Adrenal gland (tissue), 9 donors: ENCODE measurements at regions not wholly inside any gene's neighbourhood (a gene's known extent, or its start where the extent isn't known, plus 50 kb on each side); places are given as distances from the start of the nearest gene placed in this dataset.

ENCODE experiments used
- DNase-seq, 7 donors: peaks; one replicate each; pipeline ENCODE4 v3.0.0-alpha.2; 2019 to 2020
- H3K27ac ChIP-seq, 5 donors: fragments of 200-600 bp; sonication (generic) in 4 of 5; 1 replicate in 3 of 5; 2 replicates in 2 of 5; pipeline versions ENCODE4 v1.5.1 to v1.8.0; 2016 to 2020; ENCODE audit warnings: mild to moderate bottlenecking in 1 of 5
- H3K27me3 ChIP-seq: fragments of 200-600 bp; 2 replicates; pipeline ENCODE4 v1.8.0; 2021
- H3K36me3 ChIP-seq, 2 donors: fragments of 200-600 bp; replicated peaks in 1 of 2; 1 replicate in 1 of 2; 2 replicates in 1 of 2; pipeline versions ENCODE4 v1.5.1 to v1.8.0; 2018 to 2022
- H3K4me1 ChIP-seq, 2 donors: fragments of 200-600 bp; replicated peaks in 1 of 2; 1 replicate in 1 of 2; 2 replicates in 1 of 2; pipeline versions ENCODE4 v1.5.1 to v1.8.0; 2018 to 2021
- H3K4me3 ChIP-seq, 4 donors: fragments of 200-600 bp; sonication (generic) in 3 of 4; one replicate each; pipeline ENCODE4 v1.5.1; 2016 to 2018
- H3K9me3 ChIP-seq, 3 donors: fragments of 200-600 bp; sonication (generic) in 1 of 3; replicated peaks in 1 of 3; 1 replicate in 2 of 3; 2 replicates in 1 of 3; pipeline versions ENCODE4 v1.5.1 to v1.8.0; 2016 to 2021
- POLR2A ChIP-seq, 2 donors: fragments of 450-650 bp; IDR thresholded peaks; one replicate each; pipeline ENCODE4 v1.6.1; 2017; ENCODE audit warnings: antibody characterized with exemption in 2 of 2, mild to moderate bottlenecking in 2 of 2, moderate library complexity in 1 of 2
- WGBS, 4 donors: extraction: QIAGEN DNeasy Blood & Tissue Kit in 2 of 4; methylation state at CpG; one replicate each; pipeline versions ENCODE4 v1.1.5 to v1.1.7; 2013 to 2017; 5-methylcytosine and 5-hydroxymethylcytosine counted together
- intact Hi-C, 2 donors: fragments of 100-400 bp; cut with DNase I; formaldehyde crosslinking; loops; one replicate each; pipeline versions ENCODE4 v1.14.1 to v1.15.0; 2022 to 2023
- TF ChIP-seq, protein P1 (sequence below), 6 experiments: fragments of 450-650 bp in 4 of 6; fragments of 200-600 bp in 2 of 6; sonication (generic) in 1 of 6; IDR thresholded peaks; 1 replicate in 5 of 6; 2 replicates in 1 of 6; pipeline versions ENCODE4 v1.5.1 to v1.8.0; 2016 to 2021; ENCODE audit warnings: antibody characterized with exemption in 6 of 6, mild to moderate bottlenecking in 2 of 6, moderate library complexity in 1 of 6
- donor health status: healthy with polysubstance abuse.
- donor health status: Bipolar disorder and iron deficiency.
- donor health status: DM: yes; HTN: yes; CAD: no.
- donor health status: DM: no; HTN: no; CAD: no.
- donor health status: DM: no; HTN: no; CAD: no.

DNA sequence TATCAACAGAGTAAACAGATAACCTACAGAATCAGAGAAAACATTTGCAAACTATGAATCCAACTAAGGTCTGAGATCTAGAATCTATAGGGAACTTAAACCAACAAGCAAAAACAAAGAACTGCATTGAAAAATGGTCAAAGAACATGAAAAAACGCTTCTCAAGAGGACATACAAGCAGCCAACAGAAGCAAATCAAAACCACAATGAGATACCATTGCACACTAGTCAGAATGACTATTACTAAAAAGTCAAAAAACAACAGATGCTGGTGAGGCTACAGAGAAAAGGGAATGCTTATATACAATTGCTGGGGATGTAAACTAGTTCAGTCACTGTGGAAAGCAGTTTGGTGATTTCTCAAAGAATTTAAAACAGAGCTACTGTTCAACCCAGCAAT, 255.7 kb downstream of the TMEM47 start:
- Histone ChIP-seq H3K4me3 (no peak overlapping the region), H3K27ac (no peak overlapping the region), H3K9me3 (no peaks in the 10 kb centered on the region), H3K36me3 (no peaks in the 10 kb centered on the region), H3K4me1 (no peaks in the 10 kb centered on the region), H3K27me3 (peaks cover 10% of the 10 kb centered on the region)
- DNase-seq = no peak
- 41 to 86% (median 52%) methylated on average over 1 of the region's 1 CpG for WGBS, 4 donors
- TF ChIP-seq POLR2A (IDR thresholded peaks at IDR 0.05) = no peak
- TF ChIP-seq, protein P1, sequence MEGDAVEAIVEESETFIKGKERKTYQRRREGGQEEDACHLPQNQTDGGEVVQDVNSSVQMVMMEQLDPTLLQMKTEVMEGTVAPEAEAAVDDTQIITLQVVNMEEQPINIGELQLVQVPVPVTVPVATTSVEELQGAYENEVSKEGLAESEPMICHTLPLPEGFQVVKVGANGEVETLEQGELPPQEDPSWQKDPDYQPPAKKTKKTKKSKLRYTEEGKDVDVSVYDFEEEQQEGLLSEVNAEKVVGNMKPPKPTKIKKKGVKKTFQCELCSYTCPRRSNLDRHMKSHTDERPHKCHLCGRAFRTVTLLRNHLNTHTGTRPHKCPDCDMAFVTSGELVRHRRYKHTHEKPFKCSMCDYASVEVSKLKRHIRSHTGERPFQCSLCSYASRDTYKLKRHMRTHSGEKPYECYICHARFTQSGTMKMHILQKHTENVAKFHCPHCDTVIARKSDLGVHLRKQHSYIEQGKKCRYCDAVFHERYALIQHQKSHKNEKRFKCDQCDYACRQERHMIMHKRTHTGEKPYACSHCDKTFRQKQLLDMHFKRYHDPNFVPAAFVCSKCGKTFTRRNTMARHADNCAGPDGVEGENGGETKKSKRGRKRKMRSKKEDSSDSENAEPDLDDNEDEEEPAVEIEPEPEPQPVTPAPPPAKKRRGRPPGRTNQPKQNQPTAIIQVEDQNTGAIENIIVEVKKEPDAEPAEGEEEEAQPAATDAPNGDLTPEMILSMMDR (IDR thresholded peaks at IDR 0.05) = no peak
- intact Hi-C loops = no loop called here

DNA sequence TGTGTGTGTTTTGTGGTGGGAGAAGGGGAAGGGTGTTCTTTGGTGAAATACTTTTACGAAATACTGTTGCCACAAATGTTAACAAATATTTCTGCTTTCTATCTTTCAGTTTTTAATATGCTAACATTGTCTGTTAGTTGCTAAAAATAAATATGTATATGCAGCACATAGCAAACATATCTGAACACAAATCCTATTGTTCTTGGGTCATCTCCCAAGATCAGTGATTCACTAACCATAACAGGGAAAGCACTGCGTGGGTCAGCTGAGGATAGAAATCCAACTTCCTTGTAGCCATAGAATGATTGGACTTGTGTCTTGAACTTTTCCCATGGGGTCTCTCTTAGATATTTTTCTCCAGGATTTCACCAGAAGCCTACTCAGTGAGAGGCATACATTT, 250.3 kb upstream of the FAM47A start:
- no peak overlapping the region for H3K4me3 ChIP-seq
- no peak for DNase-seq
- H3K27ac ChIP-seq = no peak overlapping the region
- H3K9me3 ChIP-seq = no peaks in the 10 kb centered on the region
- no peaks in the 10 kb centered on the region for H3K4me1 ChIP-seq
- no peaks in the 10 kb centered on the region for H3K36me3 ChIP-seq
- TF ChIP-seq POLR2A (IDR thresholded peaks at IDR 0.05) = no peak
- TF ChIP-seq, protein P1 (IDR thresholded peaks at IDR 0.05) = no peak
- intact Hi-C loops = no loop called here
- 58 to 78% (median 61%) methylated on average over 2 of the region's 2 CpGs for WGBS, 4 donors
- H3K27me3 ChIP-seq = no peaks in the 10 kb centered on the region

DNA sequence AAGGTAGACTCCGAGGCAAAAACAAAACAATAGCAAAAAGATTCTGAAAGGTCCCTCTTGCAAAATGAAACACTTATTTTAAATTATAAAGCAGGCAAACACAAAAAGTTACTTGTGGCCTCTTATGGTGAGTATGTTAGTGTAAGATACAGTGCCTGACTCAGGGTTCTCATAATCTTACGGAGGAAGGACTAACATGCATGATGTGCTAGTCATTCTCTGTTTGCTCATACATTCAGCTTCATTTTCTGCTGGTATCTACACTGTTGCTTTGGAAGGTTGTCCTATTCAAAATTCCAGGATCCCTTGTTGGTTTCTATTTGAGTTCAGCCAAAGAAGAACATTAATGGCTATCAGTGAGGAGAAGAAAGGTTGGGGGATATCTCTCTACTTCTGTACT, 249.1 kb upstream of the FAM47A start:
- intact Hi-C loops = no loop called here
- Histone ChIP-seq H3K4me1 (no peaks in the 10 kb centered on the region), H3K27ac (no peak overlapping the region), H3K36me3 (no peaks in the 10 kb centered on the region), H3K9me3 (no peaks in the 10 kb centered on the region), H3K27me3 (no peaks in the 10 kb centered on the region), H3K4me3 (no peak overlapping the region)
- TF ChIP-seq POLR2A (IDR thresholded peaks at IDR 0.05) = no peak
- TF ChIP-seq, protein P1 (IDR thresholded peaks at IDR 0.05) = no peak
- DNase-seq = no peak
- 73 to 95% (median 83%) methylated on average over 2 of the region's 2 CpGs for WGBS, 4 donors

DNA sequence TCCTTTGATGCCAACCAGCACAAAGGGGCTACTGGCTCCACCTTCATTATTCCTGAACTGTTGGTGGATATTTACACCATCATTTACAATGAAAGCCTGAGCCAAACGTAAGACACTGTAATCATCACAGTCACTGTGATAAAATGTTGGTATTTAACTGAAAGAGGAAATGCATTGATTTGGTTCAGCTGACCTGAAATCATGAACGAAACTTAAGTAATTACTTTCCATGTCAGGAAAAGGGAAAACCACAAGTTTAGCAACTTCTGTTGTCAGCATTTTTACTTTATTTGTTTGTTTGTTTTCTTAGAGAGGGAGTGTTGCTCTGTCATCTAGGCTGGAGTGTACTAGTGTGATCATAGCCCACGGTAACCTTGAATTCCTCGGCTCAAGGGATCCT, 247.8 kb upstream of the FAM47A start:
- 36 to 45% (median 38%) methylated on average over 4 of the region's 4 CpGs for WGBS, 4 donors
- Histone ChIP-seq H3K36me3 (no peaks in the 10 kb centered on the region), H3K4me3 (no peak overlapping the region), H3K9me3 (no peaks in the 10 kb centered on the region), H3K27ac (no peak overlapping the region), H3K27me3 (no peaks in the 10 kb centered on the region), H3K4me1 (no peaks in the 10 kb centered on the region)
- intact Hi-C loops = no loop called here
- TF ChIP-seq POLR2A (IDR thresholded peaks at IDR 0.05) = no peak
- TF ChIP-seq, protein P1 (IDR thresholded peaks at IDR 0.05) = no peak
- no peak for DNase-seq
